Transverse colon (tissue), 3 donors: ENCODE measurements at regions not wholly inside any gene's neighbourhood (a gene's known extent, or its start where the extent isn't known, plus 50 kb on each side); places are given as distances from the start of the nearest gene placed in this dataset.

Source experiments
- CTCF ChIP-seq, 5 experiments: fragments of 200-600 bp in 3 of 5; fragments of 450-650 bp in 2 of 5; sonication (generic) in 3 of 5; IDR thresholded peaks; 1 replicate in 2 of 5; 2 replicates in 3 of 5; pipeline ENCODE4 v1.5.1; 2016 to 2017; ENCODE audit warnings: antibody characterized with exemption in 5 of 5, inconsistent platforms in 3 of 5, mild to moderate bottlenecking in 2 of 5, moderate library complexity in 1 of 5
- POLR2A ChIP-seq: fragments of 450-650 bp; IDR thresholded peaks from one replicate; pipeline ENCODE4 v1.6.1; 2016; ENCODE audit warnings: antibody characterized with exemption, mild to moderate bottlenecking, moderate library complexity

GRCh38 chrX:99752776-99753175 lies 657.3 kb downstream of the PCDH19 start:
- TF ChIP-seq CTCF (IDR thresholded peaks at IDR 0.05) (no peak), POLR2A (no peak)
